ENCODE measurements at regions not wholly inside any gene's neighbourhood (a gene's known extent, or its start where the extent isn't known, plus 50 kb on each side); places are given as distances from the start of the nearest gene placed in this dataset.

- Histone ChIP-seq H3K79me1 (ENCODE audit: low read depth, low read length) (no peaks in the 10 kb centered on the region), H2BK15ac (ENCODE audit: low read length) (no peak overlapping the region), H3K23me2 (ENCODE audit: low read depth, low read length) (no peaks in the 10 kb centered on the region), H3K4me2 (ENCODE audit: insufficient read depth in 1 of 2, low read depth in 2 of 2, low read length in 2 of 2) (no peak overlapping the region), H2BK20ac (ENCODE audit: low read length) (no peak overlapping the region), H4K20me1 (replicated peaks in 1 of 2; ENCODE audit: control insufficient read depth in 1 of 2, insufficient read depth in 2 of 2, low read length in 2 of 2) (no peaks in the 10 kb centered on the region), H3K14ac (ENCODE audit: insufficient read length) (no peak overlapping the region), H2AK5ac (ENCODE audit: low read depth, low read length) (no peak overlapping the region), H4K8ac (ENCODE audit: extremely low read depth, insufficient read depth, low read length) (no peak overlapping the region), H2AFZ (ENCODE audit: low read length) (no peak overlapping the region), H3K23ac (ENCODE audit: insufficient read length) (no peak overlapping the region), H3K4me1 (replicated peaks in 1 of 4; ENCODE audit: control insufficient read depth in 3 of 4, insufficient read depth in 4 of 4, low read length in 3 of 4) (peaks cover 0 to 2% (median under 1%) of the 10 kb centered on the region in 4 experiments; a peak in 1 of 7 replicates), H4K91ac (replicated peaks; ENCODE audit: insufficient read length, low read length) (no peak overlapping the region), H3K18ac (ENCODE audit: extremely low read depth, low read length) (no peak overlapping the region), H3K9ac (replicated peaks in 1 of 4; ENCODE audit: extremely low read depth in 1 of 4, low read depth in 3 of 4, low read length in 3 of 4) (no peak overlapping the region), H3K9me3 (ENCODE audit: insufficient read depth in 2 of 2, low read depth in 1 of 2, low read length in 1 of 2) (no peaks in the 10 kb centered on the region), H4K5ac (ENCODE audit: insufficient read length, low read depth, low read length) (no peak overlapping the region), H3K4ac (replicated peaks; ENCODE audit: insufficient read length, low read depth, low read length) (no peak overlapping the region), H3K27ac (ENCODE audit: low read depth, low read length) (no peak overlapping the region), H3K27me3 (replicated peaks in 1 of 4; ENCODE audit: control insufficient read depth in 3 of 4, extremely low read depth in 1 of 4, insufficient read depth in 3 of 4, low read length in 3 of 4) (no peaks in the 10 kb centered on the region), H2BK12ac (ENCODE audit: low read depth, low read length) (no peak overlapping the region), H3K4me3 (ENCODE audit: extremely low read depth in 1 of 4, insufficient read depth in 2 of 4, low read depth in 3 of 4, low read length in 4 of 4) (no peak overlapping the region), H3K56ac (replicated peaks; ENCODE audit: insufficient read length, low read depth, low read length) (no peak overlapping the region), H2BK120ac (replicated peaks; ENCODE audit: low read depth, low read length) (no peak overlapping the region), H3K36me3 (ENCODE audit: control insufficient read depth in 2 of 4, insufficient read depth in 4 of 4, low read length in 3 of 4) (no peaks in the 10 kb centered on the region), H3K79me2 (ENCODE audit: control insufficient read depth in 1 of 2, insufficient read depth in 2 of 2, low read length in 2 of 2) (no peaks in the 10 kb centered on the region), H2BK5ac (ENCODE audit: low read depth, low read length) (no peak overlapping the region)
- 79% methylated on average over 5 of the region's 5 CpGs; no CpG with 5 or more reads in 1 of the 2 experiments for WGBS, 2 experiments (ENCODE audit: extremely low coverage in 1 of 2, insufficient coverage in 1 of 2, insufficient read length in 1 of 2, insufficient replicate concordance in 2 of 2, low coverage in 1 of 2, low lambda C conversion rate in 2 of 2, missing lambda C conversion rate in 1 of 2)
- CTCF ChIA-PET (ENCODE audit: partially characterized antibody), result interaction anchor here (1.2 kb wide), 2 partner anchors 8 to 17 kb away, joined by 3 to 4 read pairs; no protein-coding TSS in a partner anchor
- no peak for FAIRE-seq
- POLR2A ChIA-PET (ENCODE audit: partially characterized antibody), result interaction anchor here (2.3 kb wide), 1 partner anchor 34 kb away, joined by 9 read pairs; no protein-coding TSS in a partner anchor
- DNase-seq (ENCODE audit: low read depth in 1 of 2, low spot score in 2 of 2), result no peak
- no peak for TF ChIP-seq EZH2 (IDR thresholded peaks at IDR 0.05; ENCODE audit: low read depth, low read length, severe bottlenecking)
- no peak for TF ChIP-seq EP300 (IDR thresholded peaks at IDR 0.05; ENCODE audit: borderline replicate concordance in 1 of 2, low read depth in 2 of 2, low read length in 2 of 2)
- no peak for TF ChIP-seq MAFK (IDR thresholded peaks at IDR 0.05; ENCODE audit: low read depth, low read length)
- TF ChIP-seq RAD21 (IDR thresholded peaks at IDR 0.05 in 1 of 2, conservative IDR thresholded peaks at IDR 0.05 in 1 of 2; ENCODE audit: low read depth in 2 of 2, low read length in 2 of 2), result no peak
- no peak for TF ChIP-seq GABPA (IDR thresholded peaks at IDR 0.05; ENCODE audit: borderline replicate concordance, insufficient read depth, low read length)
- no peak for TF ChIP-seq RNF2 (IDR thresholded peaks at IDR 0.05; ENCODE audit: borderline replicate concordance, low read depth, low read length, missing control alignments, poor library complexity, severe bottlenecking)
- TF ChIP-seq GTF2F1 (IDR thresholded peaks at IDR 0.05; ENCODE audit: borderline replicate concordance, low read depth, low read length), result no peak
- TF ChIP-seq NRF1 (IDR thresholded peaks at IDR 0.05; ENCODE audit: low read depth, low read length), result no peak
- TF ChIP-seq TBP (IDR thresholded peaks at IDR 0.05; ENCODE audit: low read depth, low read length), result no peak
- no peak for TF ChIP-seq SP2 (IDR thresholded peaks at IDR 0.05; ENCODE audit: low read length)
- no peak for TF ChIP-seq KDM5A (IDR thresholded peaks at IDR 0.05; ENCODE audit: low read length)
- no peak for TF ChIP-seq TEAD4 (IDR thresholded peaks at IDR 0.05; ENCODE audit: low read depth, low read length)
- TF ChIP-seq TCF12 (IDR thresholded peaks at IDR 0.05; ENCODE audit: low read depth, low read length), result no peak
- no peak for TF ChIP-seq TAF1 (IDR thresholded peaks at IDR 0.05; ENCODE audit: low read depth, low read length)
Observed at GRCh38 chr15:92847841-92848240, 52.3 kb upstream of the CHD2 start.
